Endodermal cell (in vitro differentiated cells): ENCODE measurements at regions not wholly inside any gene's neighbourhood (a gene's known extent, or its start where the extent isn't known, plus 50 kb on each side); places are given as distances from the start of the nearest gene placed in this dataset.
A peak's percentile ranks its signal among the peaks of the same experiment; 100 is the strongest.

ENCODE experiments used
- DNase-seq: peaks from one replicate; pipeline ENCODE4 v3.0.0-alpha.2; 2017
- H3K27ac ChIP-seq: 2 replicates; pipeline ENCODE4 v1.5.1; 2013; ENCODE audit warnings: mild to moderate bottlenecking, low read depth, low read length, moderate library complexity
- H3K27me3 ChIP-seq: 2 replicates; pipeline ENCODE4 v1.6.1; 2013; ENCODE audit warnings: mild to moderate bottlenecking, low read length, moderate library complexity; ENCODE audit not compliant: insufficient read depth, control insufficient read depth, poor library complexity, severe bottlenecking
- H3K36me3 ChIP-seq: 2 replicates; pipeline ENCODE4 v1.7.0; 2013; ENCODE audit warnings: mild to moderate bottlenecking, low read length, moderate library complexity; ENCODE audit not compliant: control insufficient read depth, insufficient read depth
- H3K4me1 ChIP-seq: one replicate; pipeline ENCODE4 v1.7.0; 2013; ENCODE audit warnings: low read length; ENCODE audit not compliant: control insufficient read depth, insufficient read depth
- H3K4me3 ChIP-seq: 2 replicates; pipeline ENCODE4 v1.5.1; 2013; ENCODE audit warnings: mild to moderate bottlenecking, low read length, moderate library complexity
- H3K9ac ChIP-seq: 2 replicates; pipeline ENCODE4 v1.6.1; 2013; ENCODE audit warnings: mild to moderate bottlenecking, low read length, moderate library complexity; ENCODE audit not compliant: poor library complexity, severe bottlenecking; ENCODE audit errors: extremely low read depth
- H3K9me3 ChIP-seq: 2 replicates; pipeline ENCODE4 v1.6.1; 2013; ENCODE audit warnings: mild to moderate bottlenecking, low read length, moderate library complexity; ENCODE audit not compliant: control insufficient read depth
- H3K27ac Mint-ChIP-seq: 2 replicates; pipeline ENCODE4 v1.8.0; 2020; ENCODE audit warnings: mixed read lengths
- H3K27me3 Mint-ChIP-seq: 2 replicates; pipeline ENCODE4 v1.8.0; 2021; ENCODE audit warnings: mild to moderate bottlenecking, mixed read lengths; ENCODE audit not compliant: insufficient read depth
- H3K36me3 Mint-ChIP-seq: 2 replicates; pipeline ENCODE4 v1.8.0; 2020; ENCODE audit warnings: low read depth, mixed read lengths
- H3K4me1 Mint-ChIP-seq: 2 replicates; pipeline ENCODE4 v1.8.0; 2020; ENCODE audit warnings: mixed read lengths
- H3K4me3 Mint-ChIP-seq: 2 replicates; pipeline ENCODE4 v1.8.0; 2020; ENCODE audit warnings: mild to moderate bottlenecking, moderate library complexity, mixed read lengths
- H3K9me3 Mint-ChIP-seq: 2 replicates; pipeline ENCODE4 v1.8.0; 2020; ENCODE audit warnings: mild to moderate bottlenecking, mixed read lengths
- CTCF ChIP-seq: fragments of 200-600 bp; sonication (generic); conservative IDR thresholded peaks from 2 replicates; pipeline ENCODE4 v1.5.0; 2021; ENCODE audit warnings: antibody characterized with exemption, mild to moderate bottlenecking
- WGBS, 2 experiments: methylation state at CpG; one replicate each; pipeline versions ENCODE4 v1.1.5 to v1.1.7; 2013; ENCODE audit warnings: missing lambda C conversion rate in 2 of 2, mixed read lengths in 1 of 2; ENCODE audit not compliant: insufficient coverage in 1 of 2, insufficient read length in 1 of 2; 5-methylcytosine and 5-hydroxymethylcytosine counted together

- Histone ChIP-seq H3K9ac (no peak overlapping the region), H3K9me3 (no peaks in the 10 kb centered on the region), H3K36me3 (no peaks in the 10 kb centered on the region), H3K27ac (no peak overlapping the region), H3K27me3 (no peaks in the 10 kb centered on the region), H3K4me1 (no peaks in the 10 kb centered on the region), H3K4me3 (no peak overlapping the region)
- H3K27me3 Mint-ChIP-seq: no peaks in the 10 kb centered on the region
- no peak for DNase-seq
- no peaks in the 10 kb centered on the region for H3K9me3 Mint-ChIP-seq
- no peak for TF ChIP-seq CTCF
- H3K36me3 Mint-ChIP-seq: no peaks in the 10 kb centered on the region
- H3K4me1 Mint-ChIP-seq: no peaks in the 10 kb centered on the region
- H3K4me3 Mint-ChIP-seq: no peak overlapping the region
- 90% methylated on average over 1 of the region's 1 CpG; no CpG with 5 or more reads in 1 of the 2 experiments for WGBS, 2 experiments
- H3K27ac Mint-ChIP-seq: no peak overlapping the region
These were observed 449.4 kb upstream of the HTR2C start for GRCh38 chrX:114134465-114134864.

DNA sequence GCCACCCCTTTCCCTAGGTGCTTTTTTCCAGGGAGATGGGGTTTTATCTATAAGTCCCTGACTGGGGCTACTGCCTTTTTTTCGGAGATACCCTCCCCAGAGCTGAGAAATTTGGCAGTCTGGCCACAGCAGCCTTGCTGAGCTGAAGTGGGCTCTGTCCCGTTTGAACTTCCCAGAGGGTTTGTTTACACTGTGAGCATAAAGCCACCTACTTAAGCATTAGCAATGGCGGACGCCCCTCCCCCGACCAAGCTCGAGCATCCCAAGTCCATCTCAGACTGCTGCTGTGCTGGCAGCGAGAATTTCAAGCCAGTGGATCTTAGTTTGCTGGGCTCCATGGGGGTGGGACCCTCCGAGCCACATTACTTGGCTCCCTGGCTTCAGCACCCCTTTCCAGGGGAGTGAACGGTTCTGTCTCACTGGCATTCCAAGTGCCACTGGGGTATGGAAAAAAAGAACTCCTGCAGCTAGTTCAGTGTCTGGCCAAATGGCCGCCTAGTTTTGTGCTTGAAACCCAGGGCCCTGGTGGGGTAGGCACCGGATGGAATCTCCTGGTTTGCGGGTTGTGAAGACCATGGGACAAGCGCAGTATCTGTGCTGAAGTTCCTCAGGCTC is 456.4 kb upstream of the HTR2C start:
- Histone ChIP-seq H3K27me3 (no peaks in the 10 kb centered on the region), H3K36me3 (no peaks in the 10 kb centered on the region), H3K4me1 (no peaks in the 10 kb centered on the region), H3K4me3 (no peak overlapping the region), H3K9me3 (no peaks in the 10 kb centered on the region), H3K27ac (no peak overlapping the region), H3K9ac (no peak overlapping the region)
- peak overlapping the region; percentile 12 for H3K4me3 Mint-ChIP-seq
- DNase-seq: peak; percentile 74
- no peak overlapping the region for H3K27ac Mint-ChIP-seq
- H3K36me3 Mint-ChIP-seq: no peaks in the 10 kb centered on the region
- 40 to 82% methylated on average over 1 to 13 of the region's 13 CpGs for WGBS, 2 experiments
- peaks cover 2% of the 10 kb centered on the region for H3K27me3 Mint-ChIP-seq
- no peak for TF ChIP-seq CTCF
- H3K9me3 Mint-ChIP-seq: peaks cover 2% of the 10 kb centered on the region
- peaks cover 11% of the 10 kb centered on the region for H3K4me1 Mint-ChIP-seq

- Histone ChIP-seq H3K27ac (no peak overlapping the region), H3K4me3 (no peak overlapping the region), H3K27me3 (no peaks in the 10 kb centered on the region), H3K9me3 (no peaks in the 10 kb centered on the region), H3K9ac (no peak overlapping the region), H3K36me3 (no peaks in the 10 kb centered on the region), H3K4me1 (no peaks in the 10 kb centered on the region)
- no peak for TF ChIP-seq CTCF
- H3K27ac Mint-ChIP-seq: no peak overlapping the region
- H3K27me3 Mint-ChIP-seq: peaks cover 2% of the 10 kb centered on the region
- peaks cover 2% of the 10 kb centered on the region for H3K9me3 Mint-ChIP-seq
- no peaks in the 10 kb centered on the region for H3K36me3 Mint-ChIP-seq
- DNase-seq: no peak
- H3K4me1 Mint-ChIP-seq: peaks cover 11% of the 10 kb centered on the region
- WGBS, 2 experiments: 91% methylated on average over 5 of the region's 5 CpGs; no CpG with 5 or more reads in 1 of the 2 experiments
- no peak overlapping the region for H3K4me3 Mint-ChIP-seq
These were observed 456.9 kb upstream of the HTR2C start for GRCh38 chrX:114127005-114127404.
